ENCODE measurements at regions not wholly inside any gene's neighbourhood (a gene's known extent, or its start where the extent isn't known, plus 50 kb on each side); places are given as distances from the start of the nearest gene placed in this dataset.

DNA sequence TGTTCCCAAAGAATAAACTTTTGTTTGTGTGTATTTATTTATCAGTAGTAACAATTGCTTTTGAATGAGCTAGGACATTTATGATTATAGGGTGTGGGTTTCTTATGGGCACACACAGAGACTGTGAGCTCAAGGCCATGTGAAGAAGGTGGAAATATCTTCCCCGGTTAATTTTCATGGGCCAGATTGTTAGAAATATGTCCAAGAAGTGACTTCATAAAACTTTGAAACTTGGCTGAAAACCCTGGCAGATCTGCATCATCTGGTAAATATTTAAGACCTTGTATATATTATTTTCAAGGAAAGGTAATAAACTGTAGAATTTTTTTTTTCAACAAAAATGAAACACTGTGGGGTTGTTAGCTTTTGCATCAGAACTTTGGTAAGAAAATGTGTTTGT, 53.5 kb upstream of the RNU6-8 start:
- no peak overlapping the region for H2AK5ac ChIP-seq (ENCODE audit: low read depth, low read length)
- H3K9me1 ChIP-seq (ENCODE audit: insufficient read depth, low read length) = no peaks in the 10 kb centered on the region
- no peak overlapping the region for H3K18ac ChIP-seq (ENCODE audit: low read depth, low read length)
- dilution Hi-C loops (cut with HindIII; ENCODE audit: low sequenced_read_pairs, unreplicated experiment) (no loop called here), in situ Hi-C loops (cut with MboI; ENCODE audit: low sequenced_read_pairs) (loop anchor here (5.0 kb wide), 3 partner anchors 189 to 744 kb away; no protein-coding TSS in a partner anchor), intact Hi-C loops (cut with micrococcal nuclease) (loop anchor here (2.0 to 10.0 kb wide), 3 partner anchors 116 to 892 kb away; no protein-coding TSS in a partner anchor)
- no peak overlapping the region for H2BK120ac ChIP-seq (ENCODE audit: low read depth, low read length)
- H2BK20ac ChIP-seq (ENCODE audit: low read depth, low read length) = no peak overlapping the region
- H3K4me2 ChIP-seq (ENCODE audit: low read depth, low read length) = no peak overlapping the region
- ChIA-PET CTCF (interaction anchor here (0.7 kb wide), 1 partner anchor 182 kb away, joined by 3 read pairs; no protein-coding TSS in a partner anchor), POLR2A (ENCODE audit: unreplicated experiment) (no interaction called here)
- H2AFZ ChIP-seq (replicated peaks; ENCODE audit: low read length, poor library complexity) = no peak overlapping the region
- TF ChIP-seq CEBPB (IDR thresholded peaks at IDR 0.05; ENCODE audit: low read depth, low read length) (no peak), NFE2L2 (IDR thresholded peaks at IDR 0.05; ENCODE audit: low read depth, low read length) (no peak), FOS (IDR thresholded peaks at IDR 0.05; ENCODE audit: low read depth, low read length) (no peak), POLR2A (IDR thresholded peaks at IDR 0.05; ENCODE audit: low read depth, low read length) (no peak), MAZ (IDR thresholded peaks at IDR 0.05; ENCODE audit: borderline replicate concordance, low read depth, low read length) (no peak), MXI1 (IDR thresholded peaks at IDR 0.05; ENCODE audit: borderline replicate concordance, low read depth, low read length) (no peak), MAFK (IDR thresholded peaks at IDR 0.05; ENCODE audit: low read depth, low read length) (no peak), RCOR1 (IDR thresholded peaks at IDR 0.05; ENCODE audit: insufficient replicate concordance, low read length) (no peak), RFX5 (IDR thresholded peaks at IDR 0.05; ENCODE audit: low read depth, low read length) (no peak), RAD21 (IDR thresholded peaks at IDR 0.05; ENCODE audit: low read length) (no peak), SMC3 (IDR thresholded peaks at IDR 0.05; ENCODE audit: low read depth, low read length) (no peak), CHD1 (IDR thresholded peaks at IDR 0.05; ENCODE audit: low read depth, low read length) (no peak), BHLHE40 (IDR thresholded peaks at IDR 0.05; ENCODE audit: low read depth, low read length) (no peak)
- TF ChIP-seq, protein P1, sequence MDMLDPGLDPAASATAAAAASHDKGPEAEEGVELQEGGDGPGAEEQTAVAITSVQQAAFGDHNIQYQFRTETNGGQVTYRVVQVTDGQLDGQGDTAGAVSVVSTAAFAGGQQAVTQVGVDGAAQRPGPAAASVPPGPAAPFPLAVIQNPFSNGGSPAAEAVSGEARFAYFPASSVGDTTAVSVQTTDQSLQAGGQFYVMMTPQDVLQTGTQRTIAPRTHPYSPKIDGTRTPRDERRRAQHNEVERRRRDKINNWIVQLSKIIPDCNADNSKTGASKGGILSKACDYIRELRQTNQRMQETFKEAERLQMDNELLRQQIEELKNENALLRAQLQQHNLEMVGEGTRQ (IDR thresholded peaks at IDR 0.05; ENCODE audit: low read depth, low read length) = no peak
- TF ChIP-seq, protein P2, sequence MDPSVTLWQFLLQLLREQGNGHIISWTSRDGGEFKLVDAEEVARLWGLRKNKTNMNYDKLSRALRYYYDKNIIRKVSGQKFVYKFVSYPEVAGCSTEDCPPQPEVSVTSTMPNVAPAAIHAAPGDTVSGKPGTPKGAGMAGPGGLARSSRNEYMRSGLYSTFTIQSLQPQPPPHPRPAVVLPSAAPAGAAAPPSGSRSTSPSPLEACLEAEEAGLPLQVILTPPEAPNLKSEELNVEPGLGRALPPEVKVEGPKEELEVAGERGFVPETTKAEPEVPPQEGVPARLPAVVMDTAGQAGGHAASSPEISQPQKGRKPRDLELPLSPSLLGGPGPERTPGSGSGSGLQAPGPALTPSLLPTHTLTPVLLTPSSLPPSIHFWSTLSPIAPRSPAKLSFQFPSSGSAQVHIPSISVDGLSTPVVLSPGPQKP (IDR thresholded peaks at IDR 0.05; ENCODE audit: borderline replicate concordance, low read depth, low read length) = no peak
- TF ChIP-seq, protein P3, sequence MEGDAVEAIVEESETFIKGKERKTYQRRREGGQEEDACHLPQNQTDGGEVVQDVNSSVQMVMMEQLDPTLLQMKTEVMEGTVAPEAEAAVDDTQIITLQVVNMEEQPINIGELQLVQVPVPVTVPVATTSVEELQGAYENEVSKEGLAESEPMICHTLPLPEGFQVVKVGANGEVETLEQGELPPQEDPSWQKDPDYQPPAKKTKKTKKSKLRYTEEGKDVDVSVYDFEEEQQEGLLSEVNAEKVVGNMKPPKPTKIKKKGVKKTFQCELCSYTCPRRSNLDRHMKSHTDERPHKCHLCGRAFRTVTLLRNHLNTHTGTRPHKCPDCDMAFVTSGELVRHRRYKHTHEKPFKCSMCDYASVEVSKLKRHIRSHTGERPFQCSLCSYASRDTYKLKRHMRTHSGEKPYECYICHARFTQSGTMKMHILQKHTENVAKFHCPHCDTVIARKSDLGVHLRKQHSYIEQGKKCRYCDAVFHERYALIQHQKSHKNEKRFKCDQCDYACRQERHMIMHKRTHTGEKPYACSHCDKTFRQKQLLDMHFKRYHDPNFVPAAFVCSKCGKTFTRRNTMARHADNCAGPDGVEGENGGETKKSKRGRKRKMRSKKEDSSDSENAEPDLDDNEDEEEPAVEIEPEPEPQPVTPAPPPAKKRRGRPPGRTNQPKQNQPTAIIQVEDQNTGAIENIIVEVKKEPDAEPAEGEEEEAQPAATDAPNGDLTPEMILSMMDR (conservative IDR thresholded peaks at IDR 0.05; ENCODE audit: low read depth, low read length) = no peak
- no TSS peak for BruUV-seq (replicated peaks)
- H3K4me1 ChIP-seq (ENCODE audit: control insufficient read depth, insufficient read depth, low read length) = peaks cover 3% of the 10 kb centered on the region; the same call in 1 of the 2 replicates
- H3K23ac ChIP-seq (ENCODE audit: low read depth, low read length) = no peak overlapping the region
- no peak overlapping the region for H2BK5ac ChIP-seq (ENCODE audit: low read depth, low read length, poor library complexity, severe bottlenecking)
- no peaks in the 10 kb centered on the region for H3K79me1 ChIP-seq (ENCODE audit: low read depth in 1 of 2, low read length in 2 of 2)
- no peak overlapping the region for H2AK9ac ChIP-seq (replicated peaks; ENCODE audit: low read depth, low read length, poor library complexity)
- ATAC-seq (ENCODE audit: low read depth) (no peak), DNase-seq (peak; percentile 49)
- H3K9me3 ChIP-seq (ENCODE audit: control insufficient read depth, insufficient read depth, low read length) = no peaks in the 10 kb centered on the region
- no peak overlapping the region for H3K4ac ChIP-seq (ENCODE audit: low read depth, low read length)
- no peak overlapping the region for H4K5ac ChIP-seq (ENCODE audit: low read depth, low read length)
- no peak overlapping the region for H3K27ac ChIP-seq (ENCODE audit: insufficient read depth, low read length)
- H3K36me3 ChIP-seq (ENCODE audit: control insufficient read depth, insufficient read depth, low read length) = no peaks in the 10 kb centered on the region
- no CpG with 5 or more reads among the region's 1 CpG for WGBS, 2 experiments (ENCODE audit: extremely low coverage in 2 of 2, insufficient read length in 1 of 2)
- no peak overlapping the region for H4K8ac ChIP-seq (ENCODE audit: low read depth in 2 of 2, low read length in 2 of 2)
- no peak overlapping the region for H2BK15ac ChIP-seq (ENCODE audit: low read depth, low read length)
- no peak overlapping the region for H3K56ac ChIP-seq (ENCODE audit: extremely low read depth, insufficient read depth, low read length)
- no peak overlapping the region for H3K9ac ChIP-seq (ENCODE audit: low read depth, low read length)
- H4K91ac ChIP-seq (ENCODE audit: insufficient read depth, low read depth, low read length) = no peak overlapping the region
- H3K27me3 ChIP-seq (ENCODE audit: control insufficient read depth, insufficient read depth, low read length) = no peaks in the 10 kb centered on the region; the same call in 1 of the 2 replicates
- H3K14ac ChIP-seq (replicated peaks; ENCODE audit: low read depth, low read length) = no peak overlapping the region
- no peaks in the 10 kb centered on the region for H4K20me1 ChIP-seq (ENCODE audit: insufficient read depth, low read length)
- no peak overlapping the region for H3K4me3 ChIP-seq (ENCODE audit: insufficient read depth, low read depth, low read length)

All from IMR-90 (cell line).